ENCODE measurements at regions not wholly inside any gene's neighbourhood (a gene's known extent, or its start where the extent isn't known, plus 50 kb on each side); places are given as distances from the start of the nearest gene placed in this dataset.

- TF ChIP-seq EZH2 (IDR thresholded peaks at IDR 0.05; ENCODE audit: insufficient read depth, poor library complexity, severe bottlenecking): no peak
- TF ChIP-seq EZH2phosphoT487 (IDR thresholded peaks at IDR 0.05; ENCODE audit: insufficient read depth, low read depth): no peak
Observed at GRCh38 chr6:149181304-149181703, 136.2 kb upstream of the TAB2 start.

Measured in GM23248 (cell line).